HEK293T (cell line): ENCODE measurements at regions not wholly inside any gene's neighbourhood (a gene's known extent, or its start where the extent isn't known, plus 50 kb on each side); places are given as distances from the start of the nearest gene placed in this dataset.

Experiments used
- ARNT ChIP-seq: fragments of 450-650 bp; IDR thresholded peaks from 2 replicates; pipeline ENCODE4 v1.6.1; 2017; ENCODE audit warnings: mild to moderate bottlenecking
- BHLHE40 ChIP-seq: fragments of 450-650 bp; IDR thresholded peaks from 2 replicates; pipeline ENCODE4 v1.6.1; 2016; ENCODE audit warnings: mild to moderate bottlenecking, moderate library complexity, borderline replicate concordance
- FOXA1 ChIP-seq: fragments of 450-650 bp; IDR thresholded peaks from 2 replicates; pipeline ENCODE4 v1.6.1; 2016; ENCODE audit warnings: mild to moderate bottlenecking
- FOXM1 ChIP-seq: fragments of 450-650 bp; IDR thresholded peaks from 2 replicates; pipeline ENCODE4 v1.6.1; 2017; ENCODE audit warnings: mild to moderate bottlenecking, borderline replicate concordance
- HDGF ChIP-seq: fragments of 450-650 bp; IDR thresholded peaks from 2 replicates; pipeline ENCODE4 v1.6.1; 2017; ENCODE audit warnings: antibody characterized with exemption, borderline replicate concordance
- SP1 ChIP-seq: fragments of 450-650 bp; IDR thresholded peaks from 2 replicates; pipeline ENCODE4 v1.6.1; 2017
- SUZ12 ChIP-seq: fragments of 450-650 bp; IDR thresholded peaks from 2 replicates; pipeline ENCODE4 v1.6.1; 2016; ENCODE audit warnings: mild to moderate bottlenecking
- TARDBP ChIP-seq: fragments of 450-650 bp; IDR thresholded peaks from 2 replicates; pipeline ENCODE4 v1.6.1; 2016
- ZNF384 ChIP-seq: fragments of 450-650 bp; IDR thresholded peaks from 2 replicates; pipeline ENCODE4 v1.6.1; 2016

DNA sequence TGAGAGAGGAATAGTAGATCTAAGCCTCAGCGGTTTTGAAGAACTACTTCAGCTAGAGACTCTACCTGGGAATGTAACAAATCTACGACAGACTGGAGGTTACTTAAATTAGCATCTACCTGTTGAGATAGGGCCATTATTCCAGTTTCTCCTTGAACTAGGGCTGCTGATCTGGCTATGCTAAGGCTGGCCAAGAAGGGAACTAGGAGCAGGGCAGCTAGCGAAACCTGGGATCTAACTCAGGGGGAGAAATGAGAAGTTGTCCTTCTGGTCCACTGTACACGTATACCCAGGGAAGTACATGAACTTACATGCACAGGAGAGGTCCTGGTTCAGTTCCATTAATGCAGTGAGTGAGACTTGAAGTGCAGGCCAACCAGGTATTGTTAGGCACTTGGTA, 156.7 kb downstream of the TRIM27 start:
- TF ChIP-seq HDGF = no peak
- no peak for TF ChIP-seq FOXM1
- TF ChIP-seq SP1 = no peak
- TF ChIP-seq FOXA1 = no peak
- no peak for TF ChIP-seq SUZ12
- no peak for TF ChIP-seq ARNT
- TF ChIP-seq ZNF384 = no peak
- no peak for TF ChIP-seq BHLHE40
- TF ChIP-seq TARDBP = no peak
